ENCODE measurements at regions not wholly inside any gene's neighbourhood (a gene's known extent, or its start where the extent isn't known, plus 50 kb on each side); places are given as distances from the start of the nearest gene placed in this dataset.

GRCh38 chr13:61795580-61795979, 379.9 kb upstream of the PCDH20 start:
- Histone ChIP-seq H3K27me3 (replicated peaks in 1 of 2; ENCODE audit: control insufficient read depth in 2 of 2, insufficient read depth in 2 of 2, low read length in 1 of 2) (no peaks in the 10 kb centered on the region), H3K4me2 (ENCODE audit: control insufficient read depth, insufficient read depth) (no peak overlapping the region), H3K4me1 (ENCODE audit: control insufficient read depth, insufficient read depth, low read length) (no peaks in the 10 kb centered on the region), H2AFZ (ENCODE audit: control insufficient read depth, low read depth, low read length) (no peak overlapping the region), H3K79me2 (ENCODE audit: control insufficient read depth, insufficient read depth, low read length) (no peaks in the 10 kb centered on the region), H4K20me1 (ENCODE audit: control insufficient read depth, insufficient read depth) (no peaks in the 10 kb centered on the region), H3K4me3 (no peak overlapping the region), H3K27ac (ENCODE audit: control insufficient read depth, insufficient read depth) (no peak overlapping the region), H3K9ac (ENCODE audit: control insufficient read depth, insufficient read depth, low read length) (no peak overlapping the region), H3K36me3 (ENCODE audit: control insufficient read depth in 2 of 2, insufficient read depth in 2 of 2, low read length in 1 of 2) (no peaks in the 10 kb centered on the region), H3K9me3 (replicated peaks; ENCODE audit: control insufficient read depth, insufficient read depth, low read length) (no peaks in the 10 kb centered on the region)
- RAD21 ChIA-PET (ENCODE audit: unreplicated experiment) = no interaction called here
- ATAC-seq = no peak
- SMC1A ChIA-PET (ENCODE audit: uncharacterized antibody, unreplicated experiment) = no interaction called here
- no peak for FAIRE-seq
- in situ Hi-C loops (cut with MboI) = no loop called here
- DNase-seq (ENCODE audit: low read depth, low spot score) = no peak
- WGBS (ENCODE audit: insufficient coverage, insufficient replicate concordance, low lambda C conversion rate, missing lambda C conversion rate) = 5% methylated on average over 1 of the region's 1 CpG
- intact Hi-C loops (cut with micrococcal nuclease; ENCODE audit: unreplicated experiment) = no loop called here
- no peak for TF ChIP-seq TBL1XR1 (IDR thresholded peaks at IDR 0.05; ENCODE audit: low read depth, low read length)
- TF ChIP-seq BMI1 (IDR thresholded peaks at IDR 0.05; ENCODE audit: borderline replicate concordance) = no peak
- TF ChIP-seq SRF (IDR thresholded peaks at IDR 0.05; ENCODE audit: low read depth in 2 of 2, low read length in 2 of 2) = no peak
- no peak for TF ChIP-seq SMC3 (IDR thresholded peaks at IDR 0.05; ENCODE audit: borderline replicate concordance, low read length)
- BruUV-seq (replicated peaks) = no TSS peak
- POLR2A ChIA-PET = no interaction called here
- CTCF ChIA-PET = no interaction called here

DNA sequence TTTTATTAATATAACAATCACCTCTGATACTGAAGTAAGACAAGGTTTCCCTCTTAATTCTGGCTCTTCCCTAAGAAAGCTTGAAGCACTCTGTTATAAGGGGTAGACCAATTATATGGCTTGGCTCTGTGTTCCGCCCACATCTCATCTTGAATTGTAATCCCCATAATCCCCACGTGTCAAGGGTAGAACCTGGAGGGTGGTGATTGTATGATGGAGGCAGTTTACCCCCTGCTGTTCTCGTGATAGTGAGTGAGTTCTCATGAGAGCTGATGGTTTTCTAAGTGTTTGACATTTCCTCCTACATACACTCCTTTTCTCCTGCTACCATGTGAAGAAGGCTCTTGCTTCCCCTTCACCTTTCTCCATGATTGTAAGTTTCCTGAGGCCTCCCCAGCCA, 363.8 kb upstream of the PCDH20 start:
- TF ChIP-seq EZH2 (IDR thresholded peaks at IDR 0.05; ENCODE audit: borderline replicate concordance, control insufficient read depth, low read depth, low read length) (no peak), MYB (IDR thresholded peaks at IDR 0.05; ENCODE audit: borderline replicate concordance, low read depth, low read length) (no peak), YY1 (IDR thresholded peaks at IDR 0.05; ENCODE audit: low read depth, low read length) (no peak), MEF2B (IDR thresholded peaks at IDR 0.05; ENCODE audit: partially characterized antibody, poor library complexity, severe bottlenecking) (no peak), TCF3 (IDR thresholded peaks at IDR 0.05; ENCODE audit: borderline replicate concordance, insufficient read depth, low read depth, low read length) (no peak), IKZF1 (conservative IDR thresholded peaks at IDR 0.05) (no peak), ZNF207 (IDR thresholded peaks at IDR 0.05; ENCODE audit: borderline replicate concordance) (no peak), NBN (IDR thresholded peaks at IDR 0.05) (no peak), IRF5 (IDR thresholded peaks at IDR 0.05; ENCODE audit: borderline replicate concordance) (no peak), SMAD1 (IDR thresholded peaks at IDR 0.05; ENCODE audit: low read depth, partially characterized antibody) (no peak), ZNF217 (IDR thresholded peaks at IDR 0.05) (no peak), RELB (IDR thresholded peaks at IDR 0.05; ENCODE audit: low read depth) (no peak), LARP7 (IDR thresholded peaks at IDR 0.05) (no peak)
- Histone ChIP-seq H3K9ac (ENCODE audit: control insufficient read depth, insufficient read depth, low read length) (no peak overlapping the region), H3K27me3 (replicated peaks in 1 of 2; ENCODE audit: control insufficient read depth in 2 of 2, insufficient read depth in 2 of 2, low read length in 1 of 2) (no peaks in the 10 kb centered on the region), H3K36me3 (ENCODE audit: control insufficient read depth in 2 of 2, insufficient read depth in 2 of 2, low read length in 1 of 2) (no peaks in the 10 kb centered on the region), H3K79me2 (ENCODE audit: control insufficient read depth, insufficient read depth, low read length) (no peaks in the 10 kb centered on the region), H3K9me3 (replicated peaks; ENCODE audit: control insufficient read depth, insufficient read depth, low read length) (no peaks in the 10 kb centered on the region), H4K20me1 (ENCODE audit: control insufficient read depth, insufficient read depth) (no peaks in the 10 kb centered on the region), H2AFZ (ENCODE audit: control insufficient read depth, low read depth, low read length) (no peak overlapping the region), H3K4me3 (no peak overlapping the region), H3K4me2 (ENCODE audit: control insufficient read depth, insufficient read depth) (no peak overlapping the region), H3K27ac (ENCODE audit: control insufficient read depth, insufficient read depth) (no peak overlapping the region), H3K4me1 (ENCODE audit: control insufficient read depth, insufficient read depth, low read length) (no peaks in the 10 kb centered on the region)
- no TSS peak for BruUV-seq (replicated peaks)
- ChIA-PET RAD21 (ENCODE audit: unreplicated experiment) (no interaction called here), POLR2A (no interaction called here), SMC1A (ENCODE audit: uncharacterized antibody, unreplicated experiment) (no interaction called here), CTCF (interaction anchor here (1.6 kb wide), 1 partner anchor 9 kb away, joined by 6 read pairs; no protein-coding TSS in a partner anchor)
- no peak for ATAC-seq
- 0% methylated on average over 3 of the region's 3 CpGs for WGBS (ENCODE audit: insufficient coverage, insufficient replicate concordance, low lambda C conversion rate, missing lambda C conversion rate)
- no peak for FAIRE-seq
- in situ Hi-C loops (cut with MboI) = no loop called here
- no peak for DNase-seq (ENCODE audit: low read depth, low spot score)
- intact Hi-C loops (cut with micrococcal nuclease; ENCODE audit: unreplicated experiment) = no loop called here
